ENCODE measurements at regions not wholly inside any gene's neighbourhood (a gene's known extent, or its start where the extent isn't known, plus 50 kb on each side); places are given as distances from the start of the nearest gene placed in this dataset.

GRCh38 chr1:55416164-55416842 is 201.1 kb upstream of the USP24 start:
- no peak for DNase-seq (ENCODE audit: extremely low read depth, insufficient read length)
- TF ChIP-seq CTCF (IDR thresholded peaks at IDR 0.05; ENCODE audit: insufficient read depth, low read length, poor library complexity, severe bottlenecking), result no peak
- no peaks in the 10 kb centered on the region for H3K27me3 ChIP-seq (replicated peaks; ENCODE audit: control insufficient read depth, insufficient read depth, low read length)
- H3K4me3 ChIP-seq (replicated peaks; ENCODE audit: low read depth, low read length), result no peak overlapping the region
- H3K36me3 ChIP-seq (ENCODE audit: control insufficient read depth, insufficient read depth, low read length), result no peaks in the 10 kb centered on the region

- Histone ChIP-seq H3K27me3 (replicated peaks; ENCODE audit: control insufficient read depth, insufficient read depth, low read length) (no peaks in the 10 kb centered on the region), H3K4me3 (replicated peaks; ENCODE audit: low read depth, low read length) (no peak overlapping the region), H3K36me3 (ENCODE audit: control insufficient read depth, insufficient read depth, low read length) (no peaks in the 10 kb centered on the region)
- no peak for TF ChIP-seq CTCF (IDR thresholded peaks at IDR 0.05; ENCODE audit: insufficient read depth, low read length, poor library complexity, severe bottlenecking)
- no peak for DNase-seq (ENCODE audit: extremely low read depth, insufficient read length)
Measured at GRCh38 chr1:55413286-55413685, 198.1 kb upstream of the USP24 start.

- no peak for TF ChIP-seq CTCF (IDR thresholded peaks at IDR 0.05; ENCODE audit: insufficient read depth, low read length, poor library complexity, severe bottlenecking)
- Histone ChIP-seq H3K36me3 (ENCODE audit: control insufficient read depth, insufficient read depth, low read length) (no peaks in the 10 kb centered on the region), H3K4me3 (replicated peaks; ENCODE audit: low read depth, low read length) (no peak overlapping the region), H3K27me3 (replicated peaks; ENCODE audit: control insufficient read depth, insufficient read depth, low read length) (no peaks in the 10 kb centered on the region)
- DNase-seq (ENCODE audit: extremely low read depth, insufficient read length), result no peak
Measured at GRCh38 chr1:55412060-55412459, 196.9 kb upstream of the USP24 start.

GRCh38 chr1:55402671-55403464 is 187.7 kb upstream of the USP24 start:
- no peak for TF ChIP-seq CTCF (IDR thresholded peaks at IDR 0.05; ENCODE audit: insufficient read depth, low read length, poor library complexity, severe bottlenecking)
- H3K36me3 ChIP-seq (ENCODE audit: control insufficient read depth, insufficient read depth, low read length), result no peaks in the 10 kb centered on the region
- DNase-seq (ENCODE audit: extremely low read depth, insufficient read length), result no peak

GRCh38 chr1:55402142-55402541 is 187.0 kb upstream of the USP24 start:
- Histone ChIP-seq H3K27me3 (replicated peaks; ENCODE audit: control insufficient read depth, insufficient read depth, low read length) (peaks cover 2% of the 10 kb centered on the region; the same call in 1 of the 2 replicates), H3K36me3 (ENCODE audit: control insufficient read depth, insufficient read depth, low read length) (no peaks in the 10 kb centered on the region), H3K4me3 (replicated peaks; ENCODE audit: low read depth, low read length) (no peak overlapping the region)
- no peak for TF ChIP-seq CTCF (IDR thresholded peaks at IDR 0.05; ENCODE audit: insufficient read depth, low read length, poor library complexity, severe bottlenecking)
- no peak for DNase-seq (ENCODE audit: extremely low read depth, insufficient read length)

More at GRCh38 chr1:55402671-55403464, 187.7 kb upstream of the USP24 start:
- peaks cover 2% of the 10 kb centered on the region; the same call in 1 of the 2 replicates for H3K27me3 ChIP-seq (replicated peaks; ENCODE audit: control insufficient read depth, insufficient read depth, low read length)
- H3K4me3 ChIP-seq (replicated peaks; ENCODE audit: low read depth, low read length), result no peak overlapping the region

Data from GM06990 (cell line).